8988T (cell line): ENCODE measurements at regions not wholly inside any gene's neighbourhood (a gene's known extent, or its start where the extent isn't known, plus 50 kb on each side); places are given as distances from the start of the nearest gene placed in this dataset.
"Not testable (repeated sequence)": the region's sequence is repeated elsewhere in the genome, so short reads cannot be mapped to it uniquely, and the experiment has no call there.

ENCODE experiments used
- DNase-seq: peaks from one replicate; pipeline ENCODE4 v3.0.0; 2011

DNA sequence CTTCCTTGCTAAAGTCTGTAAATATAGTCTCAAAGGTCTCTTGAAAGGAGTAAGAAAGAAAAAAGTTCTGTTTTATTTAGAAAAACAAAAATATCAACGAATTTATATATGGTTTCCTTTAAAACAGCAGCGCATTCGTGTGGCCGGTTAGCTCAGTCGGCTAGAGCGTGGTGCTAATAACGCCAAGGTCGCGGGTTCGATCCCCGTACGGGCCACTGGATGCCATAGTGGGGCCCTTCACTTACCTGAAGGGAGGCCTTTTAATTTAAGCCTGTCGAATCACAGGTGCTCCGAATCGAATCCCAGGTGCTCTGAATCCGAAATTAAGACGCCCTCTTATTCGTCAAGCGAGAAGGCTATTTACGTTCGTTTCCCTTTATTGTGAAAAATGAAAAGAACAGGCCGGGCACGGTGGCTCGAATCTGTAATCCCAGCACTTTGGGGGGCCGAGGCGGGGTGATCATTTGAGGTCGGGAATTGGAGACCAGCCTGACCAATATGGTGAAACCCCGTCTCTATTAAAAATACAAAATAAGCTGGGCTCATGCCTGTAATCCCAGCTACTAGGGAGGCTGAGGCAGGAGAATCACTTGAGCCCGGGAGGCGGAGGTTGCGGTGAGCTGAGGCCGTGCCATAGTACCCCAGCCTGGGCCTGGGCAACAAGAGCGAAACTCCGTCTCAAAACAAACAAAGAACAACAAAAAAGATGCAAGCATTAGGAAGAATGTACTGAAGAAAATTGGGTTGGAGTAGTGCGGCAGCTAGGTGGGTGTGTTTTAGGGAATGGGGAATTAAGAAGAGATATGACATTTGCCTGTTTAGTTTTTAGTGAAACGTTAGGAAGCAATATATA lies 195.8 kb upstream of the ZNF184 start:
- DNase-seq: peak; percentile 42

DNA sequence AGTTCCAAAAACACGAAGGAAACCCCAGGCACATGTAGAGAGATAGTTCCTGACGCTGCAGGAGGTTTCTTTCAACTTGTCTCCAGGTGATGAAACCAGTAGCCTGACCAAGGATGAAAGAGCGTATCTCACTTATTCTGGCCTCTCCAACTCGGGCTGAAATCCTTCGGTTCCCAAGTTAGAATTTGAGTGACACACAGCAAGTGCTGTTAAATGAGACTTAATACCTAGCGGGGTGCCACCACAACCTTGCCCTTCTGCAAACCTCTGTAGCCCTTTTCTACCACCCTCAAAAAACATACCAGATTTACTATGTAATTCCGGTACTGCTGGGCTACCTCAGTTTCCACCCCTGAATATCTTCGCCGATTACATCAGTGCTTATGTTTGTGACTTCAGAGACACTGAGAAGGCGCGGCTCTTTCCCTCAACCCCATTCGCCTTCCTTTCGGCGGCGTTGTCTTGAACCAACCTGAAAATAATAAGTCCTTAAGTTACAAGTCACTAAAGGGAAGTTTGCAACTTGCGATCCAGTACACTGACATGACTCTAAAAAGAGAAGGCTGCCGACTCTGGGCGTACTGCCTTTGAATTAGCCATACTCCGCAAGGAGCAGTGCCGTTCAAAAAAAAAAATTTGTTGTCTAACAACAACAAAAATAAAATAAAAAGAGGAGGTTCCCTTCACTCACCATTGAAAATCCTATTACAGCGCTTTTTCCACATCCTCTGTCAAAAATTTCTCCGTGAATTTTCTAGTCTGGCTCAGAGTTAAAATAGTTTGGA lies 194.9 kb upstream of the ZNF184 start:
- DNase-seq: no peak

DNA sequence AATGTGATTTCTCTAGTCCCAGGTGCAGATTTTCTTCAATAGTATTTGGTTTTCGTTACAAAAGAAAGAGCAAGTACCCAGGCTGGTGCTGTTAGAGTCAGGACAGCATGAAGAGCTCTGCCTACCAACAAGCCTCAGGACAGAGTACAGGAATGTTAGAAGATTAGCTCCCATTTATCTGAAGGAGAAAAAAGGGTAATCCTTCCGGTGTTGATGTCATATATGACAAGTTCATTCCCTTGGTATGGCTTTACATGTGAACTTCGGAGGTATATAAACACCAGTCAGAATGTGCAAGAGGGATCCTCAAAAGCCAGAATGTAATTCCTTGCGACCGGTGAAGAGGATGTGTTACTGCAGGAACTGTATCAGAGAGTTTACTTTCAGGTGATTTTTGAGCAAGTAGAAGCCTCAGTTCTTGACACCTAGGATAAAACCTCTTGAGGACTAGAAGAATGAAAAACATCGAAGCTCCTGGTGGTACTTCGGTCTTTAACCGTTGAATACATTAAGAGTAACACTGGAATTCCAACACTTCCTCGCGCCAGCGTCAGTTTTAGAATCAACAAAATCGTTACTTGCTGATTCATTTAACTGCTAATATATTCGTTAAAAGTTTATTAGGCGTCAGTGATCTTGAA lies 194.2 kb upstream of the ZNF184 start:
- DNase-seq: no peak

DNA sequence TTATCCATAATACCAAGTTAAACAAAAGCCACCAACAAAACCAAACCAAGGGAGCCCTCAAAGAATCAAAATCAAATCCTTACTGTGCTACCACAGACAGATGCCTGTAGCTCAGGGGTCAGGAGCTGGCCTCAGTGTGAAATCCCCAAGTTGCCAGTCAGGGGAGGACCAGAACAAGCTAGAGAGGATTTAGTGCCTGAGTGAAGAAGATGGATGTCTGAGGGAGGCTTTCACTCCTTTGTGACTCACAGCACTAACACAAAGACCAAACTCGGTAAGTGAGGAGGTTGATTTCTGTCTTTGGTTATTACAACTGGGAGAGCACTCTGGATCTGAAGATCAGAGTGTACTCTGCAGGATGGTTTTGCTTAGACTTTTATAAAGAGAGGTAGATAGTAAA lies 189.9 kb upstream of the ZNF184 start:
- no peak for DNase-seq

DNA sequence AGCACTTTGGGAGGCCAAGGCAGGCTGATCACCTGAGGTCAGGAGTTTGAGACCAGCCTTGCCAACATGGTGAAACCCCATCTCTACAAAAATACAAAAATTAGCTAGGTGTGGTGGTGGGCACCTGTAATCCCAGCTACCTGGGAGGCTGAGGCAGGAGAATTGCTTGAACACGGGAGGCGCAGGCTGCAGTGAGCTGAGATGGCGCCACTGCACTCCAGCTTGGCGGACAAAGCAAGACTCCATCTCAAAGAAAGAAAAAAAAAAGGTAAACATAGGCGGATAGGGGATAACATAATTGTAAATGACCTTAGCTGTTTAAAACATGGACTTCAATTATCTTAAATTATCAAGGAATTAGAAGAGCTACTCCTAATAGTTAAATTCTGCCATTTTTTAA lies 189.3 kb upstream of the ZNF184 start:
- DNase-seq: not testable (repeated sequence)

DNA sequence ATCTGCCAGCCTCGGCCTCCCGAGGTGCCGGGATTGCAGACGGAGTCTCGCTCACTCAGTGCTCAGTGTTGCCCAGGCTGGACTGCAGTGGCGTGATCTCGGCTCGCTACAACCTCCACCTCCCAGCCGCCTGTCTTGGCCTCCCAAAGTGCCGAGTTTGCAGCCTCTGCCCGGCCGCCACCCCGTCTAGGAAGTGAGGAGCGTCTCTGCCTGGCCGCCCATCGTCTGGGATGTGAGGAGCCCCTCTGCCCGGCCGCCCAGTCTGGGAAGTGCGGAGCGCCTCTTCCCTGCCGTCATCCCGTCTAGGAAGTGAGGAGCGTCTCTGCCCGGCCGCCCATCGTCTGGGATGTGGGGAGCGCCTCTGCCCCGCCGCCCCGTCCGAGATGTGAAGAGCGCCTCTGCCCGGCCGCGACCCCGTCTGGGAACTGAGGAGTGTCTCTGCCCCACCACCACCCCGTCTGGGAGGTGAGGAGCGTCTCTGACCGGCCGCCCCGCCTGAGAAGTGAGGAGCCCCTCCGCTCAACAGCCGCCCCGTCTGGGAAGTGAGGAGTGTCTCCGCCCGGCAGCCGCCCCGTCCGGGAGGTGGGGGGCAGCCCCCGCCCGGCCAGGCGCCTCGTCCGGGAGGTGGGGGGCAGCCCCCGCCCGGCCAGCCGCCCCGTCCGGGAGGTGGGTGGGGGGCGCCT lies 180.4 kb upstream of the ZNF184 start:
- not testable (repeated sequence) for DNase-seq

DNA sequence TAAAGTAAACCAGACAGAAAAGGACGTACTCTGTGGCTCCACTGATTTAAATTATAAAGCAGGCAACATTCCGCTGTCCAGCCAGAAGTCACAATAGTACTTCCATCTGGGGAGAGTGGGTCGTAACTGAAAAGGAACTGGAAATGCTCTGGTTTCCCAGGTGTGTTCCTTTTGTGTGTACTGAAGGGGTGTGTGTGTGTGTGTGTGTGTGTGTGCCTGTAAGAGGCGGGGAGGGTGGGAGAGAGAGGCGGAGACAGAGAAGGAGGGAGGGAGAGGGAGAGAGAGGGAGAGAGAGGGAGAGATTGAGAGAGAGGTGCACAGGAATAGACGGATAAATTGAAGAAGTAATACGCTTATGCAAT lies 178.4 kb upstream of the ZNF184 start:
- DNase-seq: no peak

DNA sequence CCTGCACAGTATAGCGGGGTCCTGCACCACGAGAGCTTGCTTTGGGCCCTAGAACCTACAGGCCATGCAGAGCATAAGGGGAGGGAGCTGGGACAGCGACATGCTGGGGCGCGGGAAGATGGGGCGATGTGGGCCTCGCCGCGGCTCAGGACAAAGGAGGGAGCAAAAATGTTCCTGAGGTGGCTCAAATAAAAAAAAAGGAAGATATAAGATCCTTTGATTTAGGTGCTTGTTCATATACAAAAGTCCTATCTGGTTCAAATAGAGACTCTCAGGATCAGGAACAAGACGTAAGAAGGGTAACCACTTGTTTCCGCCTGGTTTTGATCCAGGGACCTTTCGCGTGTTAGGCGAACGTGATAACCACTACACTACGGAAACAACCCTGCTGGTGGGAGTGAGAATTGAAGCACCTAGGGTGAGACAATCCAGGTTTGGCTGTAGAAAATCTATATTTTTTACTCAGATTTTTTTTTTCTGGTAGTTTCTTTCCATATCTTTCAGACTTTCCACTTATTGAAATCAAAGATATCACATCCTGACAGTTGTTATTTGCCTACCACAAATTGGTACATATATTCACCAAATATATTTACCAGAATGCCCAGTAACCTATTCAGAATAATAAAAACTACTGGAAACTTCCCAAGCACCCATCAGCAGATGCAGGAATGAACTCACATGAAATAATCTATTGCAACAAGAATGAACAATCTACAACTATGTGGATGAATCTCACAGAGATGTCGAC lies 177.9 kb upstream of the ZNF184 start:
- DNase-seq: peak; percentile 59

DNA sequence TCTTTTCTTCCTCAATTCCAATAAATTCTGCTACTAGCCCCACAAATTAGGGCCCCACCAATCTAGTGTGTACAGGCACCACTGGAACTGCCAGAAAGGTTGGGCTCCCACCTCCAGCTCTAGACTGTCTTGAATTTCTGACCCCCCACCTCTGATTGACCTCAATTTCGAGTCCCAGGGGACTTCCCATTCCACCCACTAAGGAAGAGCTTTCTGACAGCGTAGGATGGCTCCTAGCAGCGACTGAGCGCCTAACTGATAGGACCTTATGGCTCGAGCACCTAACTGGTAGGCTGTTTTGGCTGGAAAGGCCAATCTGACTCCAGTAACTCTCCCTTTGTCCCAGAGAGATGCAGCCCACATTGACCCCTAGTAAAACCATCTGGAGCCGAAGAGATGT lies 171.6 kb upstream of the ZNF184 start:
- no peak for DNase-seq

DNA sequence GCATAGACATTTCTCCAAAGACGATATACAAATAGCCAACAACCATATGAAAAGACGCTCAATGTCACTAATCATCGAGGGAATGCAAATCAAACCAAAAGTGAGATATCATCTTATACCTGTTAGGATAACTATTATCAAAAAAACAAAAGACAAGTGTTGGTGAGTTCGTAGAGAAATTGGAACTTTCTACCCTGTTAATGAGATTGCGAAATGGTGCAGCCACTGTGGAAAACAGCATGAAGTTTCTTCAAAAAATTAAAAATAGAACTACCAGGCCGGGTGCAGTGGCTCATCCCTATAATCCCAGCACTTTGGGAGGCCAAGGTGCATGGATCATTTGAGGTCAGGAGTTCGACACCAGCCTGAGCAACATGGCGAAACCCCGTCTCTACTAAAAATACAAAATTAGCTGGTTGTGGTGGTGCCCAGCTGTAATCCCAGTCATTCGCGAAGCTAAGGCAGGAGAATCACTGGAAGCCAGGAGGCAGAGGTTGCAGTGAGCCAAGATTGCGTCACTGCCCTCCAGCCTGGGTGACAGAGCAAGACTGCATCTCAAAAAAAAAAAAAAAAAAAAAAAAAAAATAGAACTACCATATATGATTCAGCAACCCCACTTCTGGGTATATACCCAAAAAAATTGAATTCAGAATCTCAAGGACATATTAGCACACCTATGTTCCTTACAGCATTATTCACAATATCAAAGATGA lies 170.0 kb upstream of the ZNF184 start:
- DNase-seq: no peak

DNA sequence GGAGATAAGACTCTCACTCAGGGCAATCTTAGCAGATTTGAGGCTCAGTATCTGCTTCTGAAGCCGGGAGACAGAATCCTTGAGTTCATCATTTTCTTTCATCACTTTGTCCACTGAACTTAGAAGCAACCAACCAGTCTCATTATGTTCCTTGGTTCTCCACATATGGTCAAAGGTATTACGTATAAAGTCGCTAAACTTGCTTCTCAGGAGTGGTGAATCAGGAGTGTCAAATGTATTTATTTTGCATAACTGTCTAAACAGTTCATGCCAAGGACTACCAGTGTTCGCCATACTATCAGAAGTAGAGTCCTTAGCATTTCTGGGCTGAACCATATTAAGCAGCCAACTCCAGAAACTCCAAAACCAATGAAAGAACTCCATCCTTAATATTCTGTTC lies 163.0 kb upstream of the ZNF184 start:
- not testable (repeated sequence) for DNase-seq

DNA sequence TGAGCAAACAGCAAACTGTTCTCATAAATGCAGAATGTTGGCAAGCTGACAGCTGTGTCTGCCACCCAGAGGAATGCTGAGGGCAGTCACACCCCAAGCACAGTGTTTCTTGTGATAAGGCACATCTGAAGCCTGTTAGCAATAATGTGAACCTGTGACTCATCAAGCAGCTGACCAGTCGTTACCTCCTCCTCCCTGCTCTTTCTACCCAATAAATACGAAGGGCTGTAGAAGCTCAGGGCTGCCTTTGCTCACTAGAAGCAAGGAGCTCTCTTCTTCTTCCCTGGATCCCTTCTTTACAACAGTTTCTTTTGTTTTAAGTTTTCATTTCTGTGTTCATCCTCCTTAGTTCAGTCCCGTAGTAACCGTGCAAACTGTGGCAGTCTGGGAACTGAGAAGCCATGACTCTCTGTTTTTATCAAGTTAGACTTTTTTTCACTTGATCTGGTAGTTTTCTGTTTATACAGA lies 160.3 kb upstream of the ZNF184 start:
- not testable (repeated sequence) for DNase-seq

DNA sequence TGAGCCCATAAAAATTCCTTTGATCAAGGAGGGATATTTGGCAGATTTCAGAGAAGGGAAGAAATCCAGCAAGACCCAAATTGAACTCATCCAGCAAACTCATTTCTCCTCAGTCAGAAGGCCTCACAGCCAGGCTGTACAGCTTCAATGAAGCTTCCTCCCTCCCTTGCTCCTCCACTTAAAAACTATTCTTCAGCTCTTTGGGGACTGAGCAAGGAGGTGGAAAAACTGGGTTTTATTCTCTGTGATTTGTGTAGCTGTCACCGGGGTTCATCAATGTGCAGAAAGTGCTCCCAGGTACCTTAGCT lies 158.7 kb upstream of the ZNF184 start:
- DNase-seq: no peak

DNA sequence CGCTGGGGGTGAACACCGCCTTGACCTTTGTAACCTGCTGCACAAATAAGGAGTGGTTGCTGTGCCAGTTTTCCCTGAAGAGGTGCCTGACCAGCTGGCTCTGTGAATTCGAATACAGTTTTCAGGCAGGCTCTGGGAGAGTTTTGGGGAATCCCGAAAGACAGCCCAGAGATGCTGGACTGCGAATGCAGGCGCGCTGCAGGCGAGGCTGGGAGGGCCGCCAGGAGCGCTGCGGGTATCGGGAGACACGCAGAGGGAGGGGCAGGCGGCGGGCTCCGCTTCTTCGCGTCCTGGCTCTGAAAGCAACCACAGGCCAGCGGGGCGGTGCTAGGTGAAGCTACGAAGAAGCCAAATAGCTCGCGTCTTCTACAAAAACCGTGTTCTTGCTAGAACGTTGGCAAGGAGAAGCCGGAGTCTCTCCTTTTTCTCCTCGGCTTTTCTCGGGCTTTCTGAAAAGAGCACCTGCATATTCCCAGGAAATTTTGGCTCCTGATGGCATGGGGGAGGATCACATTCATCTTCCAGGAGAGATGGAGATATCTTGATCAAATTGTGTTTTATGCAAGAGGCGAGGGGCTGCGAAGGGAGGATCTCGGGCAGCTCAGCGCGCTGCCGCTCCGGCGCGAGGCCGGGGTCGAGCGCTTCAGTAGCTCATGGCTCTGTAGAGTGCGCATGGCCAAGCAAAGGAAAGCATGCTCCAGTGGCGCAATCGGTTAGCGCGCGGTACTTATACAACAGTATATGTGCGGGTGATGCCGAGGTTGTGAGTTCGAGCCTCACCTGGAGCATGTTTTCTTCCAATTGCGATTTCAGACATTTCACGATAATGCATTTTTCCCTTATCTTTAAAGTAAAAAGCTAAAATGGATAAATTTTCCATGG lies 158.1 kb upstream of the ZNF184 start:
- DNase-seq: no peak

DNA sequence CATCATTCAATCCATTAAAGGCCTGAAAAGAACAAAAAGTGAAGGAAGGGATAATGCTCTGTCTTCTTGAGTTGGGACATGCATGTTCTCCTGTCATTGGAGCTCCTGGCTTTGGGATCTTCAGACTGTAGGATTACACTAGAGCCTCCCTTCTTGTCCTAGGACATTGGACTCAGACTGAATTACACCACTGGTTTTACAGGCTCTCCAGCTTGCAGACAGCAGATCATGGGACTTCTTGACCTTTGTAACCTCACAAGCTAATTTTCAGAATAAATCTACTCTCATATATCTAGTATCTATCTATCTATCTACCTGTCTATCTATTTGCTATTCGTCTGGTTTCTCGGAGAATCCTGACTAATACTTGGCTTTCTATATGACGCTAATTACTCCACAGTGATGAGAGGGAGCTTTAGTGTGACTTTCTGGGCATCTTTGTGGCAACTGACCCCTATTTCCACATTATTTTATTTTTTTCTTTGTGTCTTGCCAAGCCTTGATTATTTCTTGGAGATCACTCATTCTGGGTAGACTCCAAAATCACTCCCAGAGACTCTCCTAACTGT lies 151.9 kb upstream of the ZNF184 start:
- no peak for DNase-seq

DNA sequence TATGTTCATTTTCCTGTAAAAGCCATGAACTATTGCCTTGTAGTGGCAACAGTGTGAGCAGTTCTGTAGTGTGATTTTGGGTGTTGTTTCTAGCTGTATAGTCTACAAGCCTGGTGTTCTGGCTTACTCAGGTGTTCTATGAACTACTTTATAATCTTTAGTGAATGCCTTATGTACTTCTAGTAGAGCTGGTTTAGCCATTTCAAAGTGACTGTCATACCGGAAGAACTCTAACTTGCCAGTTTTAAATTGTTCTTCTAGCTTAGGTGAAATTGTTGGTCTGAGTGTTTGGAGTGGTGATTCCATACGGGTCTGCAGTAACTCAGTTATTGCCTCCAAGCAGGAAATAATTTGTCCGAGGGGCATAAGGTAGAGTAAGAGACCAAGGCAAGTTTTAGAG lies 150.2 kb upstream of the ZNF184 start:
- DNase-seq: no peak

DNA sequence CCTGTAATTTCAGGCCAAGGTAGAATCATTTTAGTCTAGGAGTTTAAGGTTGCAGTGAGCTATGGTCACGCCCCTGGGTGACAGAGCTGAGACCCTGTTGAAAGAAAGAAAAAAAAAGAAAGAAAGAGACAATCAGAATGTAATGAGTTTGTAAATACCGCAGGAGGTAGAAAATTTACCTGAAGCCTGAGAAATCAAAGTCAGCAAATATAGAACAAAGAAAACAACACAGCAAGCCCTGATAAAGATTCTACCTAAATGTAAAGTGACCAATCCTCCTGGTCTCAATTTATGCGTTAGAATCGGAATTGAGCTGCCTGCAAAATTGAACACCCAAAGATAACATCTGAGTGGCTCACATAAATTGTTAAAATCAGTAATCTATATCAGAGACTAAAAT lies 146.5 kb upstream of the ZNF184 start:
- no peak for DNase-seq

DNA sequence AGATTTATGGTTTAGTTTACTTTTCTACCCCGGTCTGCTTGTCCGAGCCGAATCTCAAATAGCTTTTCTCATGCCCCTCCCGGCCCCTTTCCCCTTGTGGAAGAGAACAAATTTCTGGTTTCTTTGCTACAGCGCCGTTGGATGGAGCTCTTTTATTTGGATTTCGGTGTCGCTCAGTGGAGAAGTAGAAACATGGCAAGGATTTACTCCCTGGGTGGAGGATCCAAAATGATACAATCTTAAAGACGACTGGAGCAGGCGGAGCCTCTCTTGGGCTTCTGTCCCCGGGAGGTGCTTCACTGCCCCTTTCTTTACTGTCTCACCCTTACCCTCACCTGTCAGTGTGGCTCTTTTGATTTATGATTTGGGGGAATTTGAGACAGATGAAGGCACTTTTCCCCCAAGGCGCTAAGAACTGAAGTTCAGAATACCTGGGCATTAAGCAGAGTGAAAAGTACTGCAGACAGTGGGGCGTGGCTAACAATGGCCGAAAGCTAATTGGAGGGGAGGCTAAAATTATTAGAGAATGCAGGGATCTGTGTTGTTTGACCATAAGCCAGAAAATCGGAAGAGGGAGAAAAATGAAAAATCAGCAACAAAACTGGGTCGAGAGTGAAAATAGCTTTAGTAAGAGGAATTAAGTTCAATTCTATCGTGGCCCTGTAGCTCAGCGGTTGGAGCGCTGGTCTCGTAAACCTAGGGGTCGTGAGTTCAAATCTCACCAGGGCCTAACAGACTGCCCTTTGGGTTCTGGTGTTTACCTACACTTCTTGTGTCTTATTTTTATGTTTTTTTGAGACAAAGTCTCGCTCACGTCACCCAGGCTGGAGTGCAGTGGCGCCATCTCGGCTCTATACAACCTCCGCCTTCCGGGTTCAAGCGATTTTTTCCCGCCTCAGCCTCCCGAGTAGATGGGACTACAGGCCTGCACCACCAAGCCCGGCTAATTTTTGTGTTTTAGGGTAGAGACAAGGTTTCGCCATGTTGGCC lies 145.1 kb upstream of the ZNF184 start:
- no peak for DNase-seq

DNA sequence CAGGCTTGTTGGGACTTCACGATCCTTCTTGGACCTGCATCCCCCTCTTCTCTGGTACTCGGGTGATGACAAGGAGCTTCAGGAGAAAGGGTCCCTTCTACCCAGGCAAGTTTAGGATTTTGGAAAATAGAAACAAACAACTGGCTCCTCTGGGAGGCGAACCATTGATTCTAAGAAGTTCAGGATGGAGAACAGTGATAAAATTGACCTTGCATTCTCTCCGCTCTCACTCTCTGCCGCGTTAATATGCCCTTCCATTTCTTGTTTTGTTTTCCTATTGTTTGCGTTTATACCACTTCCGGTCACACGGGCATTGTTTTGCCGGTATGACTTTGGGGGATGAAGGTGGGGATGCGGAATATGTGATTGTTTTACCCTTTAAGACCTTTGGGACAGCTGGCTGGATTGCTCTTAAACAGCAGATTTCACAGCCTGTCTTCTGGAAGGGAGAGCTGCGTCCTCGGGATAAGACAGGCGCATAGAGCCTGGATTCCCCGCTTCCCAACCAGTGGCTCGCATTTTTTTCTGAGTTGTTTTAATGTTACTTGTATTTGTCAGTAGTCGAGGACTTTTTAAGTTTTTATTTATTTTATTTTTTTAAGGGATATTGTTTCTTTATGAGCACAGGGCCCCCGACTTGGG lies 144.3 kb upstream of the ZNF184 start:
- DNase-seq: no peak
